KMS-11 (cell line): ENCODE measurements at regions not wholly inside any gene's neighbourhood (a gene's known extent, or its start where the extent isn't known, plus 50 kb on each side); places are given as distances from the start of the nearest gene placed in this dataset.

Source experiments
- H2AFZ ChIP-seq: fragments of 200-600 bp; sonication (generic); 2 replicates; pipeline ENCODE4 v1.6.1; 2016; ENCODE audit warnings: antibody characterized with exemption, mixed run types, low read depth
- H3K27ac ChIP-seq: fragments of 200-600 bp; sonication (generic); 2 replicates; pipeline ENCODE4 v1.6.1; 2016; ENCODE audit warnings: mild to moderate bottlenecking, mixed run types
- H3K27me3 ChIP-seq: fragments of 200-600 bp; sonication (generic); 2 replicates; pipeline ENCODE4 v1.6.1; 2017; ENCODE audit warnings: mild to moderate bottlenecking, low read depth, mixed run types, moderate library complexity; ENCODE audit not compliant: insufficient read depth
- H3K36me3 ChIP-seq: fragments of 200-600 bp; sonication (generic); 2 replicates; pipeline ENCODE4 v1.6.1; 2017; ENCODE audit warnings: mild to moderate bottlenecking, mixed run types; ENCODE audit not compliant: insufficient read depth
- H3K4me1 ChIP-seq: fragments of 200-600 bp; sonication (generic); 2 replicates; pipeline ENCODE4 v1.6.1; 2016; ENCODE audit warnings: mild to moderate bottlenecking, low read depth, mixed run types; ENCODE audit not compliant: poor library complexity, severe bottlenecking
- H3K4me2 ChIP-seq: fragments of 200-600 bp; sonication (generic); 2 replicates; pipeline ENCODE4 v1.7.0; 2016; ENCODE audit warnings: mild to moderate bottlenecking, mixed run types
- H3K4me3 ChIP-seq: fragments of 200-600 bp; sonication (generic); IDR thresholded peaks from 2 replicates; pipeline ENCODE4 v1.6.1; 2017; ENCODE audit warnings: low read depth, low read length, mixed read lengths; ENCODE audit not compliant: insufficient read depth
- H3K79me2 ChIP-seq: fragments of 200-600 bp; sonication (generic); 2 replicates; pipeline ENCODE4 v1.6.1; 2016; ENCODE audit warnings: low read depth, mixed run types; ENCODE audit not compliant: insufficient read depth
- H3K9ac ChIP-seq: fragments of 200-600 bp; sonication (generic); 2 replicates; pipeline ENCODE4 v1.6.1; 2016; ENCODE audit warnings: mild to moderate bottlenecking, mixed run types
- H4K20me1 ChIP-seq: fragments of 200-600 bp; sonication (generic); 2 replicates; pipeline ENCODE4 v1.6.1; 2016; ENCODE audit warnings: mild to moderate bottlenecking, mixed run types; ENCODE audit not compliant: insufficient read depth
- TF ChIP-seq, protein P1 (sequence below): fragments of 200-600 bp; sonication (generic); conservative IDR thresholded peaks from 2 replicates; pipeline ENCODE4 v1.6.1; 2017; ENCODE audit warnings: low read depth, mild to moderate bottlenecking, antibody characterized with exemption, low read length, moderate library complexity, mixed read lengths

- no peaks in the 10 kb centered on the region for H4K20me1 ChIP-seq
- no peak overlapping the region for H3K9ac ChIP-seq
- H3K27me3 ChIP-seq = no peaks in the 10 kb centered on the region
- H3K4me1 ChIP-seq = no peaks in the 10 kb centered on the region
- TF ChIP-seq, protein P1, sequence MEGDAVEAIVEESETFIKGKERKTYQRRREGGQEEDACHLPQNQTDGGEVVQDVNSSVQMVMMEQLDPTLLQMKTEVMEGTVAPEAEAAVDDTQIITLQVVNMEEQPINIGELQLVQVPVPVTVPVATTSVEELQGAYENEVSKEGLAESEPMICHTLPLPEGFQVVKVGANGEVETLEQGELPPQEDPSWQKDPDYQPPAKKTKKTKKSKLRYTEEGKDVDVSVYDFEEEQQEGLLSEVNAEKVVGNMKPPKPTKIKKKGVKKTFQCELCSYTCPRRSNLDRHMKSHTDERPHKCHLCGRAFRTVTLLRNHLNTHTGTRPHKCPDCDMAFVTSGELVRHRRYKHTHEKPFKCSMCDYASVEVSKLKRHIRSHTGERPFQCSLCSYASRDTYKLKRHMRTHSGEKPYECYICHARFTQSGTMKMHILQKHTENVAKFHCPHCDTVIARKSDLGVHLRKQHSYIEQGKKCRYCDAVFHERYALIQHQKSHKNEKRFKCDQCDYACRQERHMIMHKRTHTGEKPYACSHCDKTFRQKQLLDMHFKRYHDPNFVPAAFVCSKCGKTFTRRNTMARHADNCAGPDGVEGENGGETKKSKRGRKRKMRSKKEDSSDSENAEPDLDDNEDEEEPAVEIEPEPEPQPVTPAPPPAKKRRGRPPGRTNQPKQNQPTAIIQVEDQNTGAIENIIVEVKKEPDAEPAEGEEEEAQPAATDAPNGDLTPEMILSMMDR = no peak
- no peaks in the 10 kb centered on the region for H3K79me2 ChIP-seq
- H3K4me3 ChIP-seq = no peak overlapping the region
- no peaks in the 10 kb centered on the region for H3K36me3 ChIP-seq
- H3K4me2 ChIP-seq = no peak overlapping the region
- no peak overlapping the region for H3K27ac ChIP-seq
- H2AFZ ChIP-seq = no peak overlapping the region
These were observed 410.9 kb downstream of the EPHA4 start for GRCh38 chr2:221161186-221161585.

- no peak overlapping the region for H3K9ac ChIP-seq
- no peaks in the 10 kb centered on the region for H4K20me1 ChIP-seq
- H2AFZ ChIP-seq = no peak overlapping the region
- no peaks in the 10 kb centered on the region for H3K36me3 ChIP-seq
- H3K4me1 ChIP-seq = no peaks in the 10 kb centered on the region
- H3K79me2 ChIP-seq = no peaks in the 10 kb centered on the region
- H3K4me2 ChIP-seq = no peak overlapping the region
- H3K27me3 ChIP-seq = no peaks in the 10 kb centered on the region
- TF ChIP-seq, protein P1 = no peak
- no peak overlapping the region for H3K4me3 ChIP-seq
- no peak overlapping the region for H3K27ac ChIP-seq
These were observed 405.8 kb downstream of the EPHA4 start for GRCh38 chr2:221166292-221166691.

GRCh38 chr2:221167561-221167960 lies 404.5 kb downstream of the EPHA4 start:
- Histone ChIP-seq H3K79me2 (no peaks in the 10 kb centered on the region), H4K20me1 (no peaks in the 10 kb centered on the region), H3K9ac (no peak overlapping the region), H3K4me2 (no peak overlapping the region), H3K27ac (no peak overlapping the region), H3K4me1 (no peaks in the 10 kb centered on the region), H3K4me3 (no peak overlapping the region), H3K36me3 (no peaks in the 10 kb centered on the region), H2AFZ (no peak overlapping the region), H3K27me3 (no peaks in the 10 kb centered on the region)
- TF ChIP-seq, protein P1 = no peak

- TF ChIP-seq, protein P1 = no peak
- Histone ChIP-seq H3K27ac (no peak overlapping the region), H4K20me1 (no peaks in the 10 kb centered on the region), H3K4me3 (no peak overlapping the region), H3K9ac (no peak overlapping the region), H3K4me1 (no peaks in the 10 kb centered on the region), H3K79me2 (no peaks in the 10 kb centered on the region), H2AFZ (no peak overlapping the region), H3K36me3 (no peaks in the 10 kb centered on the region), H3K4me2 (no peak overlapping the region), H3K27me3 (no peaks in the 10 kb centered on the region)
These were observed 402.4 kb downstream of the EPHA4 start for GRCh38 chr2:221169724-221170123.
